ENCODE measurements at regions not wholly inside any gene's neighbourhood (a gene's known extent, or its start where the extent isn't known, plus 50 kb on each side); places are given as distances from the start of the nearest gene placed in this dataset.

GRCh38 chr4:4784379-4784778 lies 75.1 kb upstream of the MSX1 start (continued):
- TF ChIP-seq RELB (IDR thresholded peaks at IDR 0.05; ENCODE audit: low read depth): no peak
- no peak for TF ChIP-seq SMC3 (IDR thresholded peaks at IDR 0.05; ENCODE audit: borderline replicate concordance, low read length)
- no peak for TF ChIP-seq EZH2 (IDR thresholded peaks at IDR 0.05; ENCODE audit: borderline replicate concordance, control insufficient read depth, low read depth, low read length)
- no peak for TF ChIP-seq ATF2 (IDR thresholded peaks at IDR 0.05; ENCODE audit: low read length)

- CTCF ChIA-PET: no interaction called here
- in situ Hi-C loops (cut with MboI): no loop called here
- H3K27ac ChIP-seq (ENCODE audit: control insufficient read depth, insufficient read depth): no peak overlapping the region
- POLR2A ChIA-PET: no interaction called here
- H2AFZ ChIP-seq (ENCODE audit: control insufficient read depth, low read depth, low read length): no peak overlapping the region
- DNase-seq (ENCODE audit: low read depth, low spot score) (no peak), FAIRE-seq (no peak), ATAC-seq (no peak)
- H3K27me3 ChIP-seq (replicated peaks in 1 of 2; ENCODE audit: control insufficient read depth in 2 of 2, insufficient read depth in 2 of 2, low read length in 1 of 2): no peaks in the 10 kb centered on the region
- intact Hi-C loops (cut with micrococcal nuclease; ENCODE audit: unreplicated experiment): no loop called here
- H3K9ac ChIP-seq (ENCODE audit: control insufficient read depth, insufficient read depth, low read length): no peak overlapping the region
- H4K20me1 ChIP-seq (ENCODE audit: control insufficient read depth, insufficient read depth): no peaks in the 10 kb centered on the region
- H3K9me3 ChIP-seq (replicated peaks; ENCODE audit: control insufficient read depth, insufficient read depth, low read length): no peaks in the 10 kb centered on the region; the same call in 1 of the 3 replicates
- no peaks in the 10 kb centered on the region for H3K79me2 ChIP-seq (ENCODE audit: control insufficient read depth, insufficient read depth, low read length)
- H3K4me2 ChIP-seq (ENCODE audit: control insufficient read depth, insufficient read depth): no peak overlapping the region
- H3K4me1 ChIP-seq (ENCODE audit: control insufficient read depth, insufficient read depth, low read length): no peaks in the 10 kb centered on the region
- no peaks in the 10 kb centered on the region for H3K36me3 ChIP-seq (ENCODE audit: control insufficient read depth in 2 of 2, insufficient read depth in 2 of 2, low read length in 1 of 2)
- SMC1A ChIA-PET (ENCODE audit: uncharacterized antibody, unreplicated experiment): no interaction called here
- no TSS peak for BruUV-seq (replicated peaks)
- no peak for TF ChIP-seq BACH1 (IDR thresholded peaks at IDR 0.05; ENCODE audit: borderline replicate concordance)
- no peak for TF ChIP-seq PML (IDR thresholded peaks at IDR 0.05; ENCODE audit: low read length)
- no peak for TF ChIP-seq MXI1 (IDR thresholded peaks at IDR 0.05; ENCODE audit: low read depth, low read length)
- WGBS (ENCODE audit: insufficient coverage, insufficient replicate concordance, low lambda C conversion rate, missing lambda C conversion rate): 57% methylated on average over 8 of the region's 8 CpGs
- no peak overlapping the region for H3K4me3 ChIP-seq
- RAD21 ChIA-PET (ENCODE audit: unreplicated experiment): no interaction called here
Measured at GRCh38 chr4:4783847-4784246, 75.6 kb upstream of the MSX1 start.

Data from GM12878 (cell line).